GM12872 (cell line): ENCODE measurements at regions not wholly inside any gene's neighbourhood (a gene's known extent, or its start where the extent isn't known, plus 50 kb on each side); places are given as distances from the start of the nearest gene placed in this dataset.

Experiments used
- CTCF ChIP-seq: IDR thresholded peaks from 3 replicates; pipeline ENCODE4 v1.5.1; 2011; ENCODE audit warnings: low read depth, mild to moderate bottlenecking, low read length, moderate library complexity; ENCODE audit not compliant: insufficient read depth

GRCh38 chr7:86008898-86009297 lies 634.8 kb upstream of the GRM3 start:
- no peak for TF ChIP-seq CTCF

- no peak for TF ChIP-seq CTCF
These were observed 636.8 kb upstream of the GRM3 start for GRCh38 chr7:86006909-86007308.

- TF ChIP-seq CTCF: no peak
These were observed 640.9 kb upstream of the GRM3 start for GRCh38 chr7:86002858-86003257.

- TF ChIP-seq CTCF: no peak
These were observed 646.2 kb upstream of the GRM3 start for GRCh38 chr7:85997515-85997914.

GRCh38 chr7:85995101-85995500 lies 648.6 kb upstream of the GRM3 start:
- TF ChIP-seq CTCF: no peak

- TF ChIP-seq CTCF: no peak
These were observed 663.0 kb upstream of the GRM3 start for GRCh38 chr7:85980740-85981139.

GRCh38 chr7:85974176-85974575 lies 669.5 kb upstream of the GRM3 start:
- TF ChIP-seq CTCF: no peak
